Neuronal stem cell (in vitro differentiated cells): ENCODE measurements at regions not wholly inside any gene's neighbourhood (a gene's known extent, or its start where the extent isn't known, plus 50 kb on each side); places are given as distances from the start of the nearest gene placed in this dataset.

Source experiments
- DNase-seq: peaks from one replicate; pipeline ENCODE4 v3.0.0-alpha.2; 2013; ENCODE audit warnings: low spot score
- H2AFZ ChIP-seq: one replicate; pipeline ENCODE4 v1.6.1; 2013; ENCODE audit warnings: mild to moderate bottlenecking, low read length, inconsistent platforms
- H2AK5ac ChIP-seq: 2 replicates; pipeline ENCODE4 v1.6.1; 2013; ENCODE audit warnings: low read depth, mild to moderate bottlenecking, inconsistent platforms, low read length, moderate library complexity, mixed read lengths
- H2BK120ac ChIP-seq: 2 replicates; pipeline ENCODE4 v1.6.1; 2013; ENCODE audit warnings: low read depth, mild to moderate bottlenecking, inconsistent platforms, low read length, moderate library complexity, mixed read lengths
- H2BK12ac ChIP-seq: one replicate; pipeline ENCODE4 v1.6.1; 2013; ENCODE audit warnings: low read length, inconsistent platforms
- H2BK15ac ChIP-seq: 2 replicates; pipeline ENCODE4 v1.6.1; 2013; ENCODE audit warnings: mild to moderate bottlenecking, low read length, inconsistent platforms, mixed read lengths
- H2BK5ac ChIP-seq: one replicate; pipeline ENCODE4 v1.6.1; 2013; ENCODE audit warnings: inconsistent platforms, mild to moderate bottlenecking, low read length, moderate library complexity
- H3K14ac ChIP-seq: one replicate; pipeline ENCODE4 v1.6.1; 2013; ENCODE audit warnings: low read length, inconsistent platforms
- H3K18ac ChIP-seq: 2 replicates; pipeline ENCODE4 v1.6.1; 2013; ENCODE audit warnings: low read length, inconsistent platforms
- H3K23ac ChIP-seq: 2 replicates; pipeline ENCODE4 v1.6.1; 2013; ENCODE audit warnings: low read depth, mild to moderate bottlenecking, mixed read lengths, low read length, inconsistent platforms; ENCODE audit not compliant: poor library complexity
- H3K27ac ChIP-seq: replicated peaks from 3 replicates; pipeline ENCODE4 v1.5.1; 2013; ENCODE audit warnings: low read length, inconsistent platforms
- H3K27me3 ChIP-seq, 3 experiments: 2 replicates each; pipeline ENCODE4 v1.6.1; 2013; ENCODE audit warnings: low read length in 3 of 3, mild to moderate bottlenecking in 2 of 3, inconsistent platforms in 1 of 3, low read depth in 1 of 3, mixed read lengths in 1 of 3, moderate library complexity in 1 of 3; ENCODE audit not compliant: control insufficient read depth in 3 of 3, insufficient read depth in 3 of 3
- H3K36me3 ChIP-seq, 2 donors: replicated peaks in 1 of 2; 2 replicates each; pipeline ENCODE4 v1.6.1; 2013; ENCODE audit warnings: low read length in 2 of 2; ENCODE audit not compliant: control insufficient read depth in 2 of 2, insufficient read depth in 2 of 2
- H3K4ac ChIP-seq: 2 replicates; pipeline ENCODE4 v1.6.1; 2013; ENCODE audit warnings: inconsistent platforms, mild to moderate bottlenecking, low read length, moderate library complexity
- H3K4me1 ChIP-seq, 2 donors: 1 replicate in 1 of 2; 2 replicates in 1 of 2; pipeline ENCODE4 v1.6.1; 2013; ENCODE audit warnings: low read length in 2 of 2, low read depth in 1 of 2; ENCODE audit not compliant: control insufficient read depth in 2 of 2, insufficient read depth in 1 of 2
- H3K4me2 ChIP-seq: one replicate; pipeline ENCODE4 v1.6.1; 2013; ENCODE audit warnings: mild to moderate bottlenecking, low read length, inconsistent platforms; ENCODE audit not compliant: insufficient read depth, poor library complexity, severe bottlenecking
- H3K4me3 ChIP-seq, 2 donors: 2 replicates each; pipeline ENCODE4 v1.5.1; 2013; ENCODE audit warnings: low read length in 2 of 2, mild to moderate bottlenecking in 2 of 2, inconsistent platforms in 1 of 2, moderate library complexity in 1 of 2
- H3K79me1 ChIP-seq: one replicate; pipeline ENCODE4 v1.6.1; 2013; ENCODE audit warnings: low read depth, mild to moderate bottlenecking, inconsistent platforms, low read length, moderate library complexity
- H3K9ac ChIP-seq: one replicate; pipeline ENCODE4 v1.6.1; 2013; ENCODE audit warnings: mild to moderate bottlenecking, low read depth, low read length, inconsistent platforms; ENCODE audit not compliant: poor library complexity
- H3K9me3 ChIP-seq, 2 donors: replicated peaks in 1 of 2; 2 replicates each; pipeline versions ENCODE3 to v1.6.1; 2013; ENCODE audit warnings: low read length in 2 of 2, mild to moderate bottlenecking in 2 of 2, inconsistent platforms in 1 of 2, low read depth in 1 of 2, mixed read lengths in 1 of 2, moderate library complexity in 1 of 2; ENCODE audit not compliant: control insufficient read depth in 2 of 2, insufficient read depth in 1 of 2
- H4K8ac ChIP-seq: one replicate; pipeline ENCODE4 v1.6.1; 2013; ENCODE audit warnings: low read depth, mild to moderate bottlenecking, inconsistent platforms, low read length, moderate library complexity
- H4K91ac ChIP-seq: one replicate; pipeline ENCODE4 v1.6.1; 2013; ENCODE audit warnings: low read length, low read depth, mild to moderate bottlenecking, inconsistent platforms; ENCODE audit not compliant: poor library complexity
- WGBS, 2 donors: extraction: QIAGEN DNeasy Blood & Tissue Kit; methylation state at CpG; one replicate each; pipeline ENCODE4 v1.1.7; 2013; ENCODE audit warnings: missing lambda C conversion rate in 2 of 2, mixed read lengths in 1 of 2; ENCODE audit not compliant: insufficient read length in 2 of 2, insufficient replicate concordance in 1 of 2; ENCODE audit errors: extremely low coverage in 2 of 2; 5-methylcytosine and 5-hydroxymethylcytosine counted together

GRCh38 chr6:11353921-11354389 is 121.5 kb upstream of the NEDD9 start:
- no peak overlapping the region for H2BK15ac ChIP-seq
- DNase-seq, result no peak
- no peak overlapping the region for H4K91ac ChIP-seq
- no peaks in the 10 kb centered on the region for H3K79me1 ChIP-seq
- H3K36me3 ChIP-seq, result no peaks in the 10 kb centered on the region
- H2BK120ac ChIP-seq, result no peak overlapping the region
- no peak overlapping the region for H4K8ac ChIP-seq
- peaks cover 0 to 3% of the 10 kb centered on the region in 2 donors for H3K9me3 ChIP-seq
- H2AK5ac ChIP-seq, result no peak overlapping the region
- no CpG with 5 or more reads among the region's 6 CpGs for WGBS, 2 donors
- H3K9ac ChIP-seq, result no peak overlapping the region
- no peak overlapping the region for H3K4ac ChIP-seq
- no peak overlapping the region for H3K4me2 ChIP-seq
- no peak overlapping the region for H3K18ac ChIP-seq
- H2BK5ac ChIP-seq, result no peak overlapping the region
- no peak overlapping the region for H3K27ac ChIP-seq
- H3K14ac ChIP-seq, result no peak overlapping the region
- H3K23ac ChIP-seq, result no peak overlapping the region
- no peak overlapping the region for H2BK12ac ChIP-seq
- H3K4me1 ChIP-seq, result peaks cover 4 to 7% of the 10 kb centered on the region in 2 donors
- H2AFZ ChIP-seq, result peak overlapping the region; percentile 78
- no peak overlapping the region for H3K4me3 ChIP-seq
- H3K27me3 ChIP-seq, result no peaks in the 10 kb centered on the region

- Histone ChIP-seq H2BK15ac (no peak overlapping the region), H2AFZ (no peak overlapping the region), H3K4me1 (peaks cover 4 to 7% of the 10 kb centered on the region in 2 donors), H2BK5ac (no peak overlapping the region), H2BK12ac (no peak overlapping the region), H3K4me2 (no peak overlapping the region), H3K14ac (no peak overlapping the region), H3K27me3 (no peaks in the 10 kb centered on the region), H3K18ac (no peak overlapping the region), H3K9ac (no peak overlapping the region), H3K79me1 (no peaks in the 10 kb centered on the region), H3K4me3 (no peak overlapping the region), H3K4ac (no peak overlapping the region), H4K91ac (no peak overlapping the region), H3K9me3 (peaks cover 2 to 3% of the 10 kb centered on the region in 2 donors), H2BK120ac (no peak overlapping the region), H4K8ac (no peak overlapping the region), H2AK5ac (no peak overlapping the region), H3K36me3 (no peaks in the 10 kb centered on the region), H3K27ac (no peak overlapping the region), H3K23ac (no peak overlapping the region)
- DNase-seq, result no peak
- no CpG with 5 or more reads among the region's 4 CpGs for whole genome bisulfite sequencing, 2 donors
These were observed 117.8 kb upstream of the NEDD9 start for GRCh38 chr6:11350294-11350693.

DNA sequence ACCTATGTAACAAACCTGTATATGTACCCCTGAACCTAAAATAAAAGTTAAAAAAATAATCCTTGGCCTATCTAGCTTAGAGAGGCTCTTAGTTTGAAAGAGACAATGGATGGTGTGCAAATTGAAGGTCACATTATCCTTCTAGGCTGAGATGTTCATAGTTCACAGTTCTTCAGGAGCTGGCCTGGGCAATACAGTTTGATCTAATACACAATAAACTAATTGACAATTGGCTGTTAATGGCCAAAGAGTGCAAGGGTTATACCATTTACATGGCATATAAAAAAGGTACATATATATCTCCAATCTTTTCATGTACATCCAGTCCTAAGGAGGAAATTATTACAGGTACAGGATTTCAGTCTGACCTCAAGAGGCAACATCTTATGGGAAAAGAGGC is 117.4 kb upstream of the NEDD9 start:
- H3K27ac ChIP-seq, result no peak overlapping the region
- no peaks in the 10 kb centered on the region for H3K36me3 ChIP-seq
- H2AK5ac ChIP-seq, result no peak overlapping the region
- no peaks in the 10 kb centered on the region for H3K27me3 ChIP-seq
- no peak overlapping the region for H3K23ac ChIP-seq
- DNase-seq, result no peak
- H3K4me3 ChIP-seq, result no peak overlapping the region
- no peak overlapping the region for H3K14ac ChIP-seq
- peaks cover 2 to 3% of the 10 kb centered on the region in 2 donors for H3K9me3 ChIP-seq
- no peak overlapping the region for H2BK12ac ChIP-seq
- H2BK120ac ChIP-seq, result no peak overlapping the region
- H2BK5ac ChIP-seq, result no peak overlapping the region
- H4K91ac ChIP-seq, result no peak overlapping the region
- no peak overlapping the region for H4K8ac ChIP-seq
- H2AFZ ChIP-seq, result no peak overlapping the region
- H3K18ac ChIP-seq, result no peak overlapping the region
- no peak overlapping the region for H2BK15ac ChIP-seq
- H3K4me2 ChIP-seq, result no peak overlapping the region
- H3K4me1 ChIP-seq, result peaks cover 4 to 7% of the 10 kb centered on the region in 2 donors
- H3K4ac ChIP-seq, result no peak overlapping the region
- H3K79me1 ChIP-seq, result no peaks in the 10 kb centered on the region
- no peak overlapping the region for H3K9ac ChIP-seq

DNA sequence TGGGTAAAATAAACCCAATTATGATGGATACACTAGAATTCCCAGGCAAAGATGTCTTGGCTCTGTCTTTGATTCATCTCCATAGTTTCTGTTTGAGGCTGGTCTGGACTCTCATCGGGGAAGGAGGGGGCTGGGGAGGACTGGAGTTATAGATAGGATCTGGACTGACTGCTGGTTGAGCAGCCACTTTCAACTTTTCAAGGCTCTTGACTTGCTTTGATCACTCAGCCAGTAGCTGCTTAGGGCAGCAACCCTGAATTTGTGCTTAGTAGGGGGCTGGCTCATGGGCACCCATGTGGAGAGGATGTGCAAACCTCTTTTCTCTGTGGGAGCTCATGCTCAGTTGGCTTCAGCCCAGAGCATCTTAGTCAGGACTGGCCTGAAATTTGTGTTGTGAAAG is 114.0 kb upstream of the NEDD9 start:
- H4K8ac ChIP-seq, result no peak overlapping the region
- peaks cover 0 to 1% of the 10 kb centered on the region in 2 donors for H3K4me1 ChIP-seq
- no peak overlapping the region for H3K27ac ChIP-seq
- peaks cover 2 to 3% of the 10 kb centered on the region in 2 donors for H3K9me3 ChIP-seq
- no peak overlapping the region for H2BK5ac ChIP-seq
- H4K91ac ChIP-seq, result no peak overlapping the region
- H3K27me3 ChIP-seq, result no peaks in the 10 kb centered on the region
- H2BK12ac ChIP-seq, result no peak overlapping the region
- no peak overlapping the region for H2BK120ac ChIP-seq
- no peak overlapping the region for H2AFZ ChIP-seq
- H3K4ac ChIP-seq, result no peak overlapping the region
- DNase-seq, result no peak
- no peak overlapping the region for H3K4me2 ChIP-seq
- peak overlapping the region; percentile 52 for H3K23ac ChIP-seq
- no peak overlapping the region for H3K18ac ChIP-seq
- H3K9ac ChIP-seq, result no peak overlapping the region
- H3K36me3 ChIP-seq, result no peaks in the 10 kb centered on the region
- H3K4me3 ChIP-seq, result no peak overlapping the region
- no peak overlapping the region for H2BK15ac ChIP-seq
- no CpG with 5 or more reads among the region's 1 CpG for WGBS, 2 donors
- H3K79me1 ChIP-seq, result no peaks in the 10 kb centered on the region
- H3K14ac ChIP-seq, result no peak overlapping the region
- no peak overlapping the region for H2AK5ac ChIP-seq
